Kidney epithelial cell (primary cell): ENCODE measurements at regions not wholly inside any gene's neighbourhood (a gene's known extent, or its start where the extent isn't known, plus 50 kb on each side); places are given as distances from the start of the nearest gene placed in this dataset.

Experiments
- DNase-seq: peaks from one replicate; pipeline ENCODE4 v3.0.0-alpha.2; 2010; ENCODE audit warnings: low read depth
- H3K27me3 ChIP-seq: 2 replicates; pipeline ENCODE4 v1.6.0; 2011; ENCODE audit warnings: low read length; ENCODE audit not compliant: control insufficient read depth, insufficient read depth
- H3K36me3 ChIP-seq: 2 replicates; pipeline ENCODE4 v1.5.1; 2011; ENCODE audit warnings: low read length; ENCODE audit not compliant: control insufficient read depth, insufficient read depth
- H3K4me3 ChIP-seq: 2 replicates; pipeline ENCODE4 v1.5.1; 2011; ENCODE audit warnings: low read depth, mild to moderate bottlenecking, control low read depth, low read length
- TF ChIP-seq, protein P1 (sequence below): IDR thresholded peaks from 2 replicates; pipeline ENCODE4 v1.5.1; 2011; ENCODE audit warnings: mild to moderate bottlenecking, moderate library complexity, low read length, control low read depth, inconsistent platforms; ENCODE audit not compliant: insufficient read depth, poor library complexity, severe bottlenecking

DNA sequence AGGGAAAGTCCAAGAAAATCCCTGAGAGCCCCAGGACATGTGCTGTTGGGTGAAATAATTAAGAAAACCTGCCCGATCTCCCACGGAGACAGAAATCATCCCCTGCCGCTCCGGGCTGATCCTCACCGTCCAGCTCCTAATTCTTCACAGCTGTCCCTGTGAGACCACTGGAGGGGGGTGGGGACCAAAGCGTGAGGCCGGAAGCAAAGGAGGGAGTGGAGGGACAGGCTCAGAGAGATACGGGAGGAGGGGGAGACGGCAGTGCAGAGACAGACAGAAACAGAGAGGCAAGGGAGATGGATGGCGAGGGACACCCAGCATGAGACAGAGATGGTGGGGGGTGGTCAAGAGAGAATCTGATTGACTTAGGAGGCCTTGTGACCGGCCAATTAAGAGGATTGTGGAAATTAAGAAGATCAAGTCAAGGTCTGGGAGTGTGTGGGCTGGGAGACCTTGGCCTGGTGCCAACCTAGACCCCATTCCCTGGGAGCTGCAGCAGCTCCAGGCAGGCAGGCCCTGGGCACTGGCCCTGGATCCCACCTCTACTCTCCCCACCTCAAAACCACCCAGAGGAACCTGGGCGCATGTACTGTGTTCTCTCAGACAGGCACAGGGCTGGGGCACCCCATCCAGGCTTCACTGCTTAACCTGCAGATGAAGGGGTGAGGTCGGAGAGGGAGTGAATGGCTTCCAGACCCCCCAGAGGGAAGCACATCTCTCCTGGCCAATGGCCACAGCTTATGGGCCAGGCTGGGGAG lies 113.2 kb upstream of the ALDH1A3 start:
- TF ChIP-seq, protein P1, sequence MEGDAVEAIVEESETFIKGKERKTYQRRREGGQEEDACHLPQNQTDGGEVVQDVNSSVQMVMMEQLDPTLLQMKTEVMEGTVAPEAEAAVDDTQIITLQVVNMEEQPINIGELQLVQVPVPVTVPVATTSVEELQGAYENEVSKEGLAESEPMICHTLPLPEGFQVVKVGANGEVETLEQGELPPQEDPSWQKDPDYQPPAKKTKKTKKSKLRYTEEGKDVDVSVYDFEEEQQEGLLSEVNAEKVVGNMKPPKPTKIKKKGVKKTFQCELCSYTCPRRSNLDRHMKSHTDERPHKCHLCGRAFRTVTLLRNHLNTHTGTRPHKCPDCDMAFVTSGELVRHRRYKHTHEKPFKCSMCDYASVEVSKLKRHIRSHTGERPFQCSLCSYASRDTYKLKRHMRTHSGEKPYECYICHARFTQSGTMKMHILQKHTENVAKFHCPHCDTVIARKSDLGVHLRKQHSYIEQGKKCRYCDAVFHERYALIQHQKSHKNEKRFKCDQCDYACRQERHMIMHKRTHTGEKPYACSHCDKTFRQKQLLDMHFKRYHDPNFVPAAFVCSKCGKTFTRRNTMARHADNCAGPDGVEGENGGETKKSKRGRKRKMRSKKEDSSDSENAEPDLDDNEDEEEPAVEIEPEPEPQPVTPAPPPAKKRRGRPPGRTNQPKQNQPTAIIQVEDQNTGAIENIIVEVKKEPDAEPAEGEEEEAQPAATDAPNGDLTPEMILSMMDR: no peak
- Histone ChIP-seq H3K36me3 (no peaks in the 10 kb centered on the region), H3K27me3 (no peaks in the 10 kb centered on the region), H3K4me3 (no peak overlapping the region)
- no peak for DNase-seq

DNA sequence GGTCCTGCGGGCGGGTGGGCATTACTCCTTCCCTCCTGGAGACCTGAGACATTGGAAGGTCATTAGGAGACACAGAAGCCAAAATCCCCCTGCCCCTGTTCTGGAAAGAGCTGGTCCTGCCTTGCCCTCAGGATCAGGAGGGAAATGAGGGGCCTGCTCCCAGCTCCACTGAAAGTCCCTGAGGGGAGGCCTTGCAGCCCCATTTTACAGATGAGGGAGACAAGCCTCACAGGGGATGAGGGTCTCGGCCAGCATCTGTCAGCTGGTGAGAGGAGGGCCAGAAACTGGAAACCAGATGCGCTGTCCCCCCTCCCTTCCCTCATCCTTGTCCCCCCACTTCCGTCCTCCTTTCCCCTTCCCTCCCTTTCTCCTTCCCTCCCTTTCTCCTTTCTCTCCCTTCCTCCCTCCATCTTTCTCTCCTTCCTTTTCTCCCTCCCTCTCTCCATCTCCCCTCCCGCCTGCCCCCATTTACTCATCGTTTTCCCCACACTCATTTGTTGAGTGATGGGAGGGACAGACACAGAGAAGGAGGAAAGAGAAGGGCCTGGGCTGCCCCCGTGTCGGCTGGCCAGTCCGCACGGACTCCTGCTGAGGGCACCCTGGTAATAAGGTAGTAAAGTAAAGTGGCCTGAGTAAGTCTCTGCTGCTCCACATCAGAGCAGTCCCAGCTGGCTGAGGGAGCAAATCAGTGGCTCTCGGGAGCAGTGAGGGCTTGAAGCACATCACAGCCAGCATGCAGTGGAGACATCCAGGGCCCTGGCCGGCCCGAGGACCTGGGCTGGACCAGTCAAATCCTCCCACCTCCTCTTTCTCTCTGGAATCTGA lies 112.4 kb upstream of the ALDH1A3 start:
- DNase-seq: no peak
- TF ChIP-seq, protein P1: no peak
- no peaks in the 10 kb centered on the region for H3K36me3 ChIP-seq
- no peaks in the 10 kb centered on the region for H3K27me3 ChIP-seq
- H3K4me3 ChIP-seq: no peak overlapping the region

DNA sequence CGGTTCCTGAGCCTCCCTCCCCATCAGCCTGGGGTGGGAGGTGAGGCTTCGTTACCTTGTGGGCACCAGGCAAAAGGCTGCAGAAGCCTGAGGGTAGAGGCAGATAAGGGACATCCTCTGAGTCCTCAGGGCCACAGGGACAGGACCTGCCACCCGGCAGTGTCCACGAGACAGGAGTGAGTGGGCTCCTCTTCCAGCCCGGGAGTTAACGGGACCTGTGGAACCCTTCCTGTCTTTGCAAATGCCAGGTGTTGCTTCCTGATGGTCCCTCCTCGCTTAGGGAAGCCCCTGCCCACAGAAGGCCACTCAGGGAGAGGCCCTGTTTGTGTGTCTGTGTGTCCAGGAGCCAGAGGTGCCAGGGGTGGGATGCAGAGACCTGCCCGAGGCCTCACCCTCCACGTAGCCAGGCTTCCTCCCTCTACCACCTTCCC lies 111.1 kb upstream of the ALDH1A3 start:
- DNase-seq: no peak
- TF ChIP-seq, protein P1: no peak
- Histone ChIP-seq H3K36me3 (no peaks in the 10 kb centered on the region), H3K27me3 (no peaks in the 10 kb centered on the region), H3K4me3 (no peak overlapping the region)

DNA sequence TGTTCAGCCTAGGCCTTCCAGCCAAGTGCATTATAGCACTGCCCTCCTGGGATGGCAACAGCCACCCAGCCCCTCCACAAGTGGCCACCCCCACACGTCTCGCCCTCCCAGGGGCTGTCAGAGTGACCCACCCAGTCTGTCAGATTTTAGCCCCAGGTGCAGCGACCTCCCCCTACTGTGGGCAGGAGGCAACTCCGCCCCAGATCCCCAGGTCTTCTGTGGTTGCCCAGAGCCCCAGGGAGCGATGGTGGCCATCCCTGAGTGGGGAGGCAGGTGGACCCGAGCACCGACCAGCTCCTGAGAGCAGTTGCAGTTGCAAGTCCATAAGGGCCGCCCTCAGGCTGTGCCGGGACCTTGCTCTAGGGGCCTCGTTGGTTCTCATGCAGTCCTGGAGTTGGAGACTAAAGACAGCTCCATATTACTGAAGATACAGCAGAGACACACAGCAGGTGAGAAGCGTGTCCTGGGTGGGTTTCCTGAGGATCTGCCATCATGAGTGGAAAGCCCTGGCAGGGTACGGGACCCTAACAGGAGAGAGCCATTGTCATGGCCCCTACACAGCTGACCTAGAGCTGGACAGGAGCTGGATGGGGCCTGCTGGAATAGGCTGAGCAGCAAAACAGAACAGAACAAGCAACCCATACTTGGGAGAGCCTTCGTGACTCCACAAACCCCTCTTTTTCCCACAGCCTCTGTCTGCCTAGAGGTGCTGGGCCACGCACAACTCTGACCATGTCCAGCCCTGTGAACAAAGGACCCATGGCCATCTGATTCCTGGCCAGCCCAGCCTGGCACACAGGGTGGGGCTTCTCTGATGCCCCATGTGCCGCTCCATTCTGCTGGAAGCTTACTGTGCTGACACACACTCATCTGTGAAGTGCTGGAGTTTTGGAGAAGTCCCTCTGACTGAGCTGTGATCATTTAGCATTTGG lies 110.3 kb upstream of the ALDH1A3 start:
- DNase-seq: no peak

DNA sequence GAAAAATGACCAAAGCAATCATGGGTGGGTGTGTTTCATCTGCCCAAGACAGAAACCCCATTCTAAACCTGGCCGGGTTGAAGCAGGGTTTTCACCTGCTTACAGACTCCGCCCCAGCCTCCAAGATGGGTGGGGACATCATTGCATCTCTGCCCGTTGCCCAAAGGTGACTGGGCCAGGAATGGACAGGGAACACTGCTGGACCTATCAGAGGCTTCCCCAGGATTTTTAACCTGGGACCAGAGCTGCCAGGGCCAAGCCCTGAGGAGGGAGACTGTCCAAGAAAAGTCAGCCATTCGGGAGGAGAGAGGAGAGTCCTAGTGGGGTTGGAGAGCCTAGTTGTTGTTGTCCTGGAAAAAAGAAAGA lies 109.7 kb upstream of the ALDH1A3 start:
- no peak for DNase-seq
- TF ChIP-seq, protein P1: no peak
- Histone ChIP-seq H3K27me3 (no peaks in the 10 kb centered on the region), H3K36me3 (no peaks in the 10 kb centered on the region), H3K4me3 (no peak overlapping the region)

More for the DNA sequence above, 110.3 kb upstream of the ALDH1A3 start:
- H3K4me3 ChIP-seq: no peak overlapping the region
- H3K36me3 ChIP-seq: no peaks in the 10 kb centered on the region
- H3K27me3 ChIP-seq: no peaks in the 10 kb centered on the region
- TF ChIP-seq, protein P1: no peak
